ENCODE measurements at regions not wholly inside any gene's neighbourhood (a gene's known extent, or its start where the extent isn't known, plus 50 kb on each side); places are given as distances from the start of the nearest gene placed in this dataset.

- no peak overlapping the region for H2BK20ac ChIP-seq (ENCODE audit: low read length)
- no peaks in the 10 kb centered on the region for H3K79me1 ChIP-seq (ENCODE audit: low read depth, low read length)
- H3K27me3 ChIP-seq (replicated peaks in 1 of 4; ENCODE audit: control insufficient read depth in 3 of 4, extremely low read depth in 1 of 4, insufficient read depth in 3 of 4, low read length in 3 of 4) = no peaks in the 10 kb centered on the region
- no peak overlapping the region for H3K4ac ChIP-seq (replicated peaks; ENCODE audit: insufficient read length, low read depth, low read length)
- no peak overlapping the region for H2BK120ac ChIP-seq (replicated peaks; ENCODE audit: low read depth, low read length)
- DNase-seq (ENCODE audit: low read depth in 1 of 2, low spot score in 2 of 2) = no peak
- no peak overlapping the region for H3K9ac ChIP-seq (replicated peaks in 1 of 4; ENCODE audit: extremely low read depth in 1 of 4, low read depth in 3 of 4, low read length in 3 of 4)
- ChIA-PET POLR2A (ENCODE audit: partially characterized antibody) (no interaction called here), CTCF (ENCODE audit: partially characterized antibody) (interaction anchor here (1.1 kb wide), 1 partner anchor 10 kb away, joined by 3 read pairs; no protein-coding TSS in a partner anchor)
- no peaks in the 10 kb centered on the region for H3K23me2 ChIP-seq (ENCODE audit: low read depth, low read length)
- H2BK15ac ChIP-seq (ENCODE audit: low read length) = no peak overlapping the region
- H3K56ac ChIP-seq (replicated peaks; ENCODE audit: insufficient read length, low read depth, low read length) = no peak overlapping the region
- H3K4me1 ChIP-seq (replicated peaks in 1 of 4; ENCODE audit: control insufficient read depth in 3 of 4, insufficient read depth in 4 of 4, low read length in 3 of 4) = no peaks in the 10 kb centered on the region
- FAIRE-seq = no peak
- no peak overlapping the region for H2BK12ac ChIP-seq (ENCODE audit: low read depth, low read length)
- no peak overlapping the region for H2AK5ac ChIP-seq (ENCODE audit: low read depth, low read length)
- H4K20me1 ChIP-seq (replicated peaks in 1 of 2; ENCODE audit: control insufficient read depth in 1 of 2, insufficient read depth in 2 of 2, low read length in 2 of 2) = no peaks in the 10 kb centered on the region
- H2AFZ ChIP-seq (ENCODE audit: low read length) = no peak overlapping the region
- H3K4me3 ChIP-seq (ENCODE audit: extremely low read depth in 1 of 4, insufficient read depth in 2 of 4, low read depth in 3 of 4, low read length in 4 of 4) = no peak overlapping the region
- no peak overlapping the region for H2BK5ac ChIP-seq (ENCODE audit: low read depth, low read length)
- H4K8ac ChIP-seq (ENCODE audit: extremely low read depth, insufficient read depth, low read length) = no peak overlapping the region
- no peak overlapping the region for H4K5ac ChIP-seq (ENCODE audit: insufficient read length, low read depth, low read length)
- H3K4me2 ChIP-seq (ENCODE audit: insufficient read depth in 1 of 2, low read depth in 2 of 2, low read length in 2 of 2) = no peak overlapping the region
- H3K18ac ChIP-seq (ENCODE audit: extremely low read depth, low read length) = no peak overlapping the region
- H3K79me2 ChIP-seq (ENCODE audit: control insufficient read depth in 1 of 2, insufficient read depth in 2 of 2, low read length in 2 of 2) = no peaks in the 10 kb centered on the region
- no peak overlapping the region for H3K27ac ChIP-seq (ENCODE audit: low read depth, low read length)
- TF ChIP-seq KDM4A (IDR thresholded peaks at IDR 0.05; ENCODE audit: low read depth, low read length, severe bottlenecking) (no peak), SUZ12 (IDR thresholded peaks at IDR 0.05; ENCODE audit: low read length) (no peak), TAF7 (optimal IDR thresholded peaks at IDR 0.05; ENCODE audit: borderline replicate concordance, low read depth, low read length) (no peak), CREB1 (IDR thresholded peaks at IDR 0.05) (no peak), SIRT6 (IDR thresholded peaks at IDR 0.05; ENCODE audit: low read length) (no peak), NRF1 (IDR thresholded peaks at IDR 0.05; ENCODE audit: low read depth, low read length) (no peak)
- no peak overlapping the region for H4K91ac ChIP-seq (replicated peaks; ENCODE audit: insufficient read length, low read length)
- no peaks in the 10 kb centered on the region; a peak in 1 of 8 replicates for H3K36me3 ChIP-seq (ENCODE audit: control insufficient read depth in 2 of 4, insufficient read depth in 4 of 4, low read length in 3 of 4)
- no peaks in the 10 kb centered on the region for H3K9me3 ChIP-seq (ENCODE audit: insufficient read depth in 2 of 2, low read depth in 1 of 2, low read length in 1 of 2)
- H3K14ac ChIP-seq (ENCODE audit: insufficient read length) = no peak overlapping the region
- no peak overlapping the region for H3K23ac ChIP-seq (ENCODE audit: insufficient read length)
These were observed 64.2 kb upstream of the LYPLAL1 start for GRCh38 chr1:219109424-219110018.
